ENCODE measurements at regions not wholly inside any gene's neighbourhood (a gene's known extent, or its start where the extent isn't known, plus 50 kb on each side); places are given as distances from the start of the nearest gene placed in this dataset.

- TF ChIP-seq CTCF (IDR thresholded peaks at IDR 0.05; ENCODE audit: poor library complexity) (no peak), EZH2 (IDR thresholded peaks at IDR 0.05; ENCODE audit: borderline replicate concordance) (no peak)
Measured at GRCh38 chr1:90349510-90349909, 354.6 kb downstream of the ZNF326 start.
